ENCODE measurements at regions not wholly inside any gene's neighbourhood (a gene's known extent, or its start where the extent isn't known, plus 50 kb on each side); places are given as distances from the start of the nearest gene placed in this dataset.

- no peak for TF ChIP-seq ZNF274 (IDR thresholded peaks at IDR 0.05; ENCODE audit: low read depth, low read length)
- no peak for TF ChIP-seq YY1 (IDR thresholded peaks at IDR 0.05; ENCODE audit: insufficient read depth, insufficient read length)
- no peak for TF ChIP-seq SUZ12 (IDR thresholded peaks at IDR 0.05; ENCODE audit: extremely low read depth, insufficient read depth, insufficient read length)
Observed at GRCh38 chrX:110454336-110454735, 95.7 kb downstream of the RTL9 start.

All from NT2/D1 (cell line).